Pancreas (tissue), 10 donors: ENCODE measurements at regions not wholly inside any gene's neighbourhood (a gene's known extent, or its start where the extent isn't known, plus 50 kb on each side); places are given as distances from the start of the nearest gene placed in this dataset.

ENCODE experiments used
- ATAC-seq, 4 donors: fragments of 200-7000 bp; cut with Tn5 transposase; one replicate each; pipeline versions ENCODE4 v1.8.0 to v1.9.1; 2020; ENCODE audit warnings: mild to moderate bottlenecking in 4 of 4, moderate library complexity in 4 of 4
- DNase-seq, 6 donors: peaks; one replicate each; pipeline ENCODE4 v3.0.0-alpha.2; 2020
- FAIRE-seq: peaks from 2 replicates; lab custom pipeline; 2012; peaks lifted over from hg19 to GRCh38; lab: Jason Lieb, UNC
- H3K27ac ChIP-seq, 4 donors: fragments of 200-600 bp; sonication (generic); 1 replicate in 3 of 4; 2 replicates in 1 of 4; pipeline versions ENCODE4 v1.5.0 to v1.8.0; 2020
- H3K27me3 ChIP-seq, 4 donors: fragments of 200-600 bp; one replicate each; pipeline ENCODE4 v1.8.0; 2021
- H3K36me3 ChIP-seq, 3 donors: fragments of 200-600 bp; sonication (generic) in 1 of 3; one replicate each; pipeline versions ENCODE4 v1.5.0 to v1.8.0; 2020 to 2021
- H3K4me1 ChIP-seq, 3 donors: fragments of 200-600 bp; one replicate each; pipeline ENCODE4 v1.8.0; 2021
- H3K4me3 ChIP-seq, 4 donors: fragments of 200-600 bp; sonication (generic) in 2 of 4; one replicate each; pipeline versions ENCODE4 v1.5.0 to v1.8.0; 2020 to 2021
- H3K9me3 ChIP-seq, 4 donors: fragments of 200-600 bp; one replicate each; pipeline ENCODE4 v1.8.0; 2021
- WGBS, 2 donors: extraction: QIAGEN DNeasy Blood & Tissue Kit; methylation state at CpG; one replicate each; pipeline ENCODE4 v1.1.7; 2013; 5-methylcytosine and 5-hydroxymethylcytosine counted together
- intact Hi-C, 3 donors: fragments of 100-400 bp; cut with DNase I; formaldehyde crosslinking; loops; one replicate each; pipeline versions ENCODE4 v1.11.1 to v1.14.2; 2022
- TF ChIP-seq, protein P1 (sequence below), 4 donors: fragments of 200-600 bp; sonication (generic) in 3 of 4; IDR thresholded peaks; one replicate each; pipeline versions ENCODE4 v1.5.0 to v1.8.0; 2021; ENCODE audit warnings: antibody characterized with exemption in 4 of 4
- donor health status: healthy with polysubstance abuse.
- donor health status: DM: no; HTN: no; CAD: no; lungs with moderate emphysema.
- donor health status: DM: no; HTN: no; CAD: no.
- donor health status: control.
- donor health status: control.
- donor health status: Bipolar disorder and iron deficiency.
- donor health status: DM: yes; HTN: yes; CAD: no.
- donor health status: DM: no; HTN: no; CAD: no.
- donor health status: DM: no; HTN: no; CAD: no.
- donor health status: DM: yes; HTN: yes; CAD: no.

DNA sequence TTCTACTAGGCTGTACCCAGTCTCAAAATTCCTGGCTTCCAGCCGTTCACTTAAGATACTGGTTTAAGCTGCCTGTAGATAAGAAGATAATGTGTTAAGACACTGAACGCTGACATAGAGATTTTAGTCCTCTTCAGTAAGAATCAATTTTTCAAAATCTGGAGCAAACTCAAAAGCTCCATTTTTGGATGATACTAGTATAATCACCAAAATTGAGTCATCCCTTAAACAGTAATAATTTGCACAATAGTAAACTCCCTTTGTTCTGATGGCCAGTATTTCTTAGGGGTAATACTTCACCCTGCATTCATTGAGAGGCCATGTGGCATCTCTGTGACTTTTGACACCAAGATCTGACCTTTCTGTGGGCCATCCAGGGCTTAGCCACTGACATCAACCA is 299.8 kb upstream of the USP25 start:
- intact Hi-C loops, result no loop called here
- DNase-seq, result no peak
- Histone ChIP-seq H3K27me3 (no peaks in the 10 kb centered on the region), H3K27ac (no peak overlapping the region), H3K9me3 (no peaks in the 10 kb centered on the region), H3K4me1 (peaks cover 0 to 6% (median 0%) of the 10 kb centered on the region in 3 donors), H3K36me3 (no peaks in the 10 kb centered on the region), H3K4me3 (no peak overlapping the region)
- no peak for ATAC-seq
- no peak for FAIRE-seq
- 69 to 80% methylated on average over 2 of the region's 2 CpGs for WGBS, 2 donors
- TF ChIP-seq, protein P1, sequence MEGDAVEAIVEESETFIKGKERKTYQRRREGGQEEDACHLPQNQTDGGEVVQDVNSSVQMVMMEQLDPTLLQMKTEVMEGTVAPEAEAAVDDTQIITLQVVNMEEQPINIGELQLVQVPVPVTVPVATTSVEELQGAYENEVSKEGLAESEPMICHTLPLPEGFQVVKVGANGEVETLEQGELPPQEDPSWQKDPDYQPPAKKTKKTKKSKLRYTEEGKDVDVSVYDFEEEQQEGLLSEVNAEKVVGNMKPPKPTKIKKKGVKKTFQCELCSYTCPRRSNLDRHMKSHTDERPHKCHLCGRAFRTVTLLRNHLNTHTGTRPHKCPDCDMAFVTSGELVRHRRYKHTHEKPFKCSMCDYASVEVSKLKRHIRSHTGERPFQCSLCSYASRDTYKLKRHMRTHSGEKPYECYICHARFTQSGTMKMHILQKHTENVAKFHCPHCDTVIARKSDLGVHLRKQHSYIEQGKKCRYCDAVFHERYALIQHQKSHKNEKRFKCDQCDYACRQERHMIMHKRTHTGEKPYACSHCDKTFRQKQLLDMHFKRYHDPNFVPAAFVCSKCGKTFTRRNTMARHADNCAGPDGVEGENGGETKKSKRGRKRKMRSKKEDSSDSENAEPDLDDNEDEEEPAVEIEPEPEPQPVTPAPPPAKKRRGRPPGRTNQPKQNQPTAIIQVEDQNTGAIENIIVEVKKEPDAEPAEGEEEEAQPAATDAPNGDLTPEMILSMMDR (IDR thresholded peaks at IDR 0.05), result no peak

DNA sequence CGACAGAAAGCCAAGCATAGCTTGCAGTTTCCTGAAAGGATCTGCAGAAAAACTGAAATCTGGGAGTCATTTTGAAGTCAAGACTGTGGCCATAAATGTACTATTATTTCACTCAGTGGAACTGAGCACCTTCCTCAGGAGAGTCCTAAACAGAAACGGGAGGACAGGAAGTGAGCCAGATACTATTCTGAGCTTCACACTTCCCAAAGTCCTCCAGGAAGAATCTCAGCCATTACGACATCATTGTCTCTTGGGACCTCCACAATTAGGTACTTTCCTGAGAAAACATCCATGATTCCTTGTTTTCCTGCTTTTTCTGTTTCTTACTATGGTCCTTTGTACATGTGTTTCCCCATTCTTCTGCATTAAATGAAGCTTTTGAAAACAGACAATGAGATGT is 299.2 kb upstream of the USP25 start:
- 79 to 88% methylated on average over 3 of the region's 3 CpGs for WGBS, 2 donors
- intact Hi-C loops, result no loop called here
- FAIRE-seq (no peak), ATAC-seq (peak in 2 of 4 donors; percentile 12 to 27), DNase-seq (no peak)
- Histone ChIP-seq H3K9me3 (no peaks in the 10 kb centered on the region), H3K27me3 (no peaks in the 10 kb centered on the region), H3K4me3 (no peak overlapping the region), H3K4me1 (peaks cover 0 to 6% (median 0%) of the 10 kb centered on the region in 3 donors), H3K36me3 (no peaks in the 10 kb centered on the region), H3K27ac (no peak overlapping the region)
- TF ChIP-seq, protein P1 (IDR thresholded peaks at IDR 0.05), result no peak

DNA sequence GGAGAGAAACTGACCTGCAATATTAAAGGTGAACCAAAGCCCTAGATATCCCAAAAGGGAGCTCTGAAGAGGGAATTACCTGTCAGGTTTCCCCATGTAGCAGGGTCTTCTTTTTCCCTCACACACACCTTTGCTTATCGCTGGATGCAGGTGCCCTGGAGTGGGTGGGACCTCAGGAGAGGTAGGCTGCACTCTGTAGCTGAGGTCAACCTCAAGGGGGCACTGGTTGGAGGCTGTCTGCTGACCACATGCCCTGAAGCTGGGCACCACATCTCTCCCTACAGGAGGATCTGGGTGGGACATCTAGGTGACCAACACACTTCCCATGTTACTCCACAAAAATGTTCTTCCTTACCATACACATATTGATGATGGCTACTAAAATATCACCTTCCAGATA is 298.7 kb upstream of the USP25 start:
- FAIRE-seq, result no peak
- TF ChIP-seq, protein P1 (IDR thresholded peaks at IDR 0.05), result no peak
- Histone ChIP-seq H3K36me3 (no peaks in the 10 kb centered on the region), H3K4me1 (peaks cover 0 to 6% (median 0%) of the 10 kb centered on the region in 3 donors), H3K4me3 (no peak overlapping the region), H3K27me3 (no peaks in the 10 kb centered on the region), H3K27ac (no peak overlapping the region), H3K9me3 (no peaks in the 10 kb centered on the region)
- intact Hi-C loops, result no loop called here
- no peak for DNase-seq
- 91 to 100% methylated on average over 1 of the region's 1 CpG for WGBS, 2 donors
- ATAC-seq, result no peak

DNA sequence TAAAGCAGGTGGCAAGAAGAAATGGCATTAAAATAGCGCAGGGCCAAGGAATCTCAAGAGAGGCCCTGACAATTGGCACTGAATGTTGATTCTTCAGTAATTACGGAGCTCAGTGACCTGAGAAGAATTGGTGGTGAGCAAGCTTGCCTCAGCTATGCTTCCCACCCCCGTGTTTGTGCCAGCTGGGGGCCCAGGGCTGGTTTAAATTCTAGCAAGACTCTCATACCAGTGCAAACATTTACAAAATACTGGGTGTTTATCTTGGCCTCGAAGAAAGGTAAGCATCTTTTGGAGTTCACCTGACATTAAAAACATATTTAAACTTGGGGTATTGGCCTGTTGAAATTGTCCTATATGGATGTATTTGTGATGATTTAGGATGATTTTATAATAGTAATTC is 296.7 kb upstream of the USP25 start:
- DNase-seq (no peak), ATAC-seq (no peak), FAIRE-seq (no peak)
- Histone ChIP-seq H3K36me3 (no peaks in the 10 kb centered on the region), H3K27ac (no peak overlapping the region), H3K9me3 (no peaks in the 10 kb centered on the region), H3K4me3 (no peak overlapping the region), H3K4me1 (peaks cover 0 to 6% (median 0%) of the 10 kb centered on the region in 3 donors), H3K27me3 (no peaks in the 10 kb centered on the region)
- WGBS, 2 donors, result 58 to 59% methylated on average over 4 of the region's 4 CpGs
- TF ChIP-seq, protein P1 (IDR thresholded peaks at IDR 0.05), result no peak
- intact Hi-C loops, result no loop called here

DNA sequence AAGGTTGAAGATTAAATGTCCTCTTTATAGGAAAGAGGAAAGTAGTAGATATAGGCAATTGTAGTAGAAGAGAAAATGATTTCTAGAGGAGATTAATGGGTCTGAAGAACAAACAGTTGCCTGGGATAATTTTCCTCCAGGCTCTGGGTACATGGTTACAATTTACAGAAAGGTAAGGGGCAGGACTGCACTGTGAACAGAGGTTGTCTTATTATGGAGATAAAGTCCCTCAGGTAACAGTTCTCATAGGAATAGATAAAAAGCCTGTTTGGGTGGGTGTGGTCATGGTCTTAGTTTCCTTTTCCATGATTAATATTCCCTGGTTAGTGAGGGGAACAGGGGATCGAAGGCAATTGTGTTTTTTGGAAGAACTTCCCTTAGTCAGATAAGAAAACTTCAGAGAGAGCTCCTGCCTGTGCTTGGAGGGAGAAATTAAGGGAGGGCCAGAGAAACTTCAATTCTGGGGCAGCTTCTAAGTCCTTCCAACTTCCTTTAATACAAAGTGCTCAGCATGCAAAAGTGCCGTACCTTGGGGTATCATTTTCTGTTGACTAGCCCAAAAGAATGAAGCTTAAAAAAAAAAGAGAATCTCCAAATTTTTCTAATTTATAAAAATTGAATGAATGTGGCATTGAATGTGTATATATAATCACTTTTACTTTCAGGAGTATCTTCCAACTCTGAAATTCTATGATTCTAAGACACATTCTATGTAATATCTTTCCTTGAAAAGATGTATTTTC is 295.4 kb upstream of the USP25 start:
- intact Hi-C loops, result no loop called here
- 70 to 78% methylated on average over 2 of the region's 2 CpGs for whole genome bisulfite sequencing, 2 donors
- Histone ChIP-seq H3K36me3 (no peaks in the 10 kb centered on the region), H3K27me3 (no peaks in the 10 kb centered on the region), H3K4me1 (peaks cover 0 to 6% (median 0%) of the 10 kb centered on the region in 3 donors), H3K27ac (no peak overlapping the region), H3K4me3 (no peak overlapping the region), H3K9me3 (no peaks in the 10 kb centered on the region)
- ATAC-seq, result no peak
- TF ChIP-seq, protein P1 (IDR thresholded peaks at IDR 0.05), result no peak
- FAIRE-seq, result no peak
- no peak for DNase-seq
